A673 (cell line): ENCODE measurements at regions not wholly inside any gene's neighbourhood (a gene's known extent, or its start where the extent isn't known, plus 50 kb on each side); places are given as distances from the start of the nearest gene placed in this dataset.

Source experiments
- BruUV-seq: library from RNA; stranded (reverse); fragments of 400-500 nt; replicated peaks from 2 replicates; lab custom pipeline; 2021; lab: Mats Ljungman, UMichigan
- CTCF ChIA-PET: fragments of 300-600 bp; sonication (Branson Sonifier 250); formaldehyde crosslinking; loops from one replicate; lab custom pipeline; 2022; ENCODE audit warnings: antibody characterized with exemption; lab: Charles Lee
- POLR2A ChIA-PET: fragments of 300-600 bp; sonication (Branson Sonifier 250); formaldehyde crosslinking; loops from one replicate; lab custom pipeline; 2022; ENCODE audit warnings: antibody characterized with exemption; ENCODE audit not compliant: low non-redundant PET; lab: Charles Lee
- DNase-seq: peaks from one replicate; pipeline ENCODE4 v3.0.0-alpha.2; 2015; ENCODE audit warnings: low spot score
- H3K27ac ChIP-seq: fragments of 200-600 bp; sonication (generic); 2 replicates; pipeline ENCODE4 v1.5.1; 2016; ENCODE audit warnings: mixed run types, low read depth, mild to moderate bottlenecking, mixed read lengths, antibody characterized with exemption, low read length; ENCODE audit not compliant: poor library complexity, severe bottlenecking
- H3K27me3 ChIP-seq: fragments of 200-600 bp; sonication (generic); replicated peaks from 2 replicates; pipeline ENCODE4 v1.6.1; 2017; ENCODE audit warnings: mixed run types, low read depth, mild to moderate bottlenecking, mixed read lengths, antibody characterized with exemption, low read length; ENCODE audit not compliant: insufficient read depth, poor library complexity
- H3K36me3 ChIP-seq: fragments of 200-600 bp; sonication (generic); 2 replicates; pipeline ENCODE4 v1.6.1; 2016; ENCODE audit warnings: mixed run types, mild to moderate bottlenecking, mixed read lengths, antibody characterized with exemption, low read length; ENCODE audit not compliant: insufficient read depth, poor library complexity, severe bottlenecking
- H3K4me1 ChIP-seq: fragments of 200-600 bp; sonication (generic); 2 replicates; pipeline ENCODE4 v1.6.1; 2017; ENCODE audit warnings: mixed run types, mild to moderate bottlenecking, mixed read lengths, antibody characterized with exemption, low read length; ENCODE audit not compliant: insufficient read depth, poor library complexity, severe bottlenecking
- H3K4me3 ChIP-seq: fragments of 200-600 bp; sonication (generic); 2 replicates; pipeline ENCODE4 v1.5.1; 2016; ENCODE audit warnings: low read depth, mixed run types, mild to moderate bottlenecking, mixed read lengths, low read length; ENCODE audit not compliant: poor library complexity, severe bottlenecking
- H3K9me3 ChIP-seq: fragments of 200-600 bp; sonication (generic); 2 replicates; pipeline ENCODE4 v1.6.1; 2016; ENCODE audit warnings: mixed run types, low read depth, mild to moderate bottlenecking, mixed read lengths, antibody characterized with exemption, low read length; ENCODE audit not compliant: poor library complexity, severe bottlenecking
- CTCF ChIP-seq: fragments of 300-800, 200-600 bp; sonication (generic); conservative IDR thresholded peaks from 2 replicates; pipeline ENCODE4 v1.5.1; 2017; ENCODE audit warnings: low read depth, mild to moderate bottlenecking, antibody characterized with exemption, low read length, moderate library complexity, mixed read lengths
- EZH2 ChIP-seq: fragments of 200-600 bp; sonication (generic); IDR thresholded peaks from 2 replicates; pipeline ENCODE4 v1.6.1; 2017; ENCODE audit warnings: borderline replicate concordance, low read depth, mild to moderate bottlenecking, mixed read lengths, antibody characterized with exemption, low read length; ENCODE audit not compliant: poor library complexity, severe bottlenecking
- intact Hi-C: fragments of 100-400 bp; cut with micrococcal nuclease; formaldehyde crosslinking; loops from one replicate; pipeline ENCODE4 v1.10.0; 2022; ENCODE audit not compliant: unreplicated experiment

DNA sequence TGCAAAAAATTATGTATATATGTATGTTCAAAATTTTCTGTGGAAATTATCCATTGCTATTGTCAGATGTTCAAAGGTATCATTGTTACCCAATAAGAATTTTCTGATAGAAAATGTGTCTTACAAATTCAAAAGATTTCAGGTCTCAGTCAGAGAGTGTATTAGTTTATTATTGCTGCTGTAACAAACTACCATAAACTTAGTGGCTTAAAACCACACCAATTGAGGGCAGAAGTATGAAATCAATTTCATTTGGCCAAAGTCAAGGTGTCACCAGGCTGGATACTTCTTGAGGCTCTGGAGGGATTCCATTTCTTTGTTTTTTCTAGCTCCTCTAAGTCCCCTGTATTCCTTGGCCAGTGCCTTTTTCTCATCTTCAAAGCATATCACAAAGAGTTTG is 914.4 kb upstream of the ROBO1 start:
- TF ChIP-seq EZH2 (no peak), CTCF (no peak)
- DNase-seq: no peak
- no peaks in the 10 kb centered on the region for H3K4me1 ChIP-seq
- no peaks in the 10 kb centered on the region for H3K36me3 ChIP-seq
- no peak overlapping the region for H3K27ac ChIP-seq
- POLR2A ChIA-PET: no interaction called here
- no TSS peak for BruUV-seq
- intact Hi-C loops: no loop called here
- H3K4me3 ChIP-seq: no peak overlapping the region
- H3K27me3 ChIP-seq: no peaks in the 10 kb centered on the region
- CTCF ChIA-PET: no interaction called here
- H3K9me3 ChIP-seq: no peaks in the 10 kb centered on the region

DNA sequence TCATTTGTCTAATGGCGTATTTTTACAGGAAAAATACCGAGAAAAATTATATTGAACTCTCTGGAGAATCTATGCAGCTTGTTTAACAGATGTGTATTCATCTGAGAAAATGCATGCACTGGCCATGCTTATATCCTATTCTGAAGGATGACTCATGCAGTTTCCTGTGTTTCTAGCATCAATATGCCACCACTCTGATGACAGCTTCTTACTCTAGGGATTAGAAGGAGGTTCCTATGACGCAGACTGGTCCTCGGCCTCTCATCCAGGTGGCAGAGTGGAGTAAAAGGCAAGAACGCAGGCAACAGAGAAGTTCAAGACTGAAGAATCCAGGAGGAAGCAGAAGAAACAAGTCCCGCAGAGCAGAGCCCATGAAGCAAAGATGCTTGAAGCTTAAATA is 910.0 kb upstream of the ROBO1 start:
- CTCF ChIA-PET: no interaction called here
- Histone ChIP-seq H3K4me1 (no peaks in the 10 kb centered on the region), H3K27ac (peak overlapping the region; percentile 51), H3K36me3 (no peaks in the 10 kb centered on the region), H3K4me3 (no peak overlapping the region), H3K27me3 (no peaks in the 10 kb centered on the region), H3K9me3 (no peaks in the 10 kb centered on the region)
- no TSS peak for BruUV-seq
- intact Hi-C loops: loop anchor here (5.0 to 10.0 kb wide), 2 partner anchors 70 to 153 kb away; no protein-coding TSS in a partner anchor
- peak; percentile 82 for DNase-seq
- TF ChIP-seq EZH2 (no peak), CTCF (no peak)
- POLR2A ChIA-PET: no interaction called here

DNA sequence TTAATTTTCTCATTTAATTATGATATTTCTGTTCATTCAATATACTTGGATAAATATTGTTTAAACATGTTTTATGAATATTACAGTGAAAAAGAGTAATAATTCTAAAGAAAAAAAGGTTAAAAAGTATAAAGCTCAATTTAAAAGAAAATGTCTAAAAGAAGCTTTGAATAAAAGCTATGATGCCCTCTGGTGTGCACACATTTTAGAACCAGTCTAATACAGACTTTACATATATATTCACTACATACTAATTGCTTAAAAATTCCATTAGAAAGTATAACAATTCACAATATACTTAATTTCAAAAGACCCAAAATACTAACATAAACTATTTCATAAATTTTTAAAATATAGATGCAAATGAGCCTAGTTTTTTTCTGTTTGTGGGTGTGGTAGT is 909.1 kb upstream of the ROBO1 start:
- peak overlapping the region; percentile 51 for H3K27ac ChIP-seq
- DNase-seq: no peak
- no peaks in the 10 kb centered on the region for H3K4me1 ChIP-seq
- no peaks in the 10 kb centered on the region for H3K36me3 ChIP-seq
- TF ChIP-seq CTCF (no peak; the same call in 1 of the 2 replicates), EZH2 (no peak)
- intact Hi-C loops: loop anchor here (5.0 to 10.0 kb wide), 2 partner anchors 70 to 152 kb away; no protein-coding TSS in a partner anchor
- ChIA-PET POLR2A (no interaction called here), CTCF (no interaction called here)
- no peak overlapping the region for H3K4me3 ChIP-seq
- no TSS peak for BruUV-seq
- no peaks in the 10 kb centered on the region for H3K9me3 ChIP-seq
- no peaks in the 10 kb centered on the region for H3K27me3 ChIP-seq
